ENCODE measurements at regions not wholly inside any gene's neighbourhood (a gene's known extent, or its start where the extent isn't known, plus 50 kb on each side); places are given as distances from the start of the nearest gene placed in this dataset.
"Not testable (repeated sequence)": the region's sequence is repeated elsewhere in the genome, so short reads cannot be mapped to it uniquely, and the experiment has no call there.

DNA sequence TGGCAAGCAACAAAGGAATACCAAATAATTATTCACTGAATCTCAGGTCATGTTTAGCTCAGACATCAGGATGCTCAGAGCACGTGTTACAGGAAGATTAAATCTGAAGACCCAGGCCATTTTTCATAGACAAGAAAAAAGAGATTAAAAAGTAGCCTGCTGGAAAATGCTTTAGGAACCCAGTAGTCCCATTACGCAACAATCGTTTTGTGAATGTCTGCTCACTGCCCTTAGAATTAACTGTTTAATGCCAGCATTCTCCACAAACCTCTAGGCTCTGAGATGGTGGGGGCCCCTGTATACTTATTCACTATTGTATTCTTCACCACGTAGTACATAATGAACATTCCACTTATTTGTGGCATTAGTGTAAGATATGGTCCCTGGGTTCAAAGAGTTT, 154.6 kb upstream of the NYAP2 start:
- DNase-seq (ENCODE audit: low read depth) = no peak

DNA sequence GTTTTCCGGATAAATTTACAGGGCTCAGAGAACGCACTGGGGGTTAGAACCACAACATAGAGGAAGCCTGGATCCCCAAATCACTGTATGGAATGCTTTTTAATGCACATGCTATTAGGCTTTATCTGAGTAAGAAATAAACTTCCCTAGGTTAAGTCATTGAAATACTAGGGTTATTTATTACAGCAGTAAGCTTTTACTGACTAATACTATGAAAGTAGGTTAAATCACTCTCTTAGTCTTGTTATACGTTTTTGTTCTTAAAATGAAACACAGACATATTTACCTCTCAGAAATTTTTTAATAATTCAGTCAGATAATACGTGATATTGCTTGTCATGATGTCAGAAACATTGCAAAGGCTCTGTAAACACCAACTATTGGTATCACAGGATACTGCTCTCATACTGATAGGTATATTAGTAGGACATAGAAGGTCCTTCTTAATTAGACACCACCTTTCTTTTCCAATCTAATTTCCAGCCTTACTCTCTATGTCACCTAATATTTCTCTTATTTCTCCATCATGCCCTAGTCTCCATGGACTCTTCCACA, 162.7 kb upstream of the NYAP2 start:
- no peak for DNase-seq (ENCODE audit: low read depth)

DNA sequence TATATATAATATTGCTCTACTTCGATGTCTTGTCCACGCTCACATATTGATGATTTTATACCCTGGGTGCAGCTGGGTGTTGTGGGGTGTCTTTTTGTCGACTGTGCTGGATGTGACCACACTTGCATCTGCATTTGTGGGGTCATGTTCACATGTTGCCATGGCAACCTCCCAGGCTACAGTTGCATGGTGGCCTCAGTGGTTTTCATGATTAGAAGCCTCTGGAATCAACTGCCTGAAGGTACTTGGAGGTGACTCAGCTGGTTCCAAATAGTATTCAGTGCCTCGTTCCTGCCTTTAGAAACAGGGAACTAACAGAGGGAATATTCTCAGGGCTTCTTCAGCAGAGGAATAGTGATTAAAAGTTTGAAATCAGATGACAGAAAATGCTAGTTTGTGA, 166.3 kb upstream of the NYAP2 start:
- peak; percentile 6 for DNase-seq (ENCODE audit: low read depth)

DNA sequence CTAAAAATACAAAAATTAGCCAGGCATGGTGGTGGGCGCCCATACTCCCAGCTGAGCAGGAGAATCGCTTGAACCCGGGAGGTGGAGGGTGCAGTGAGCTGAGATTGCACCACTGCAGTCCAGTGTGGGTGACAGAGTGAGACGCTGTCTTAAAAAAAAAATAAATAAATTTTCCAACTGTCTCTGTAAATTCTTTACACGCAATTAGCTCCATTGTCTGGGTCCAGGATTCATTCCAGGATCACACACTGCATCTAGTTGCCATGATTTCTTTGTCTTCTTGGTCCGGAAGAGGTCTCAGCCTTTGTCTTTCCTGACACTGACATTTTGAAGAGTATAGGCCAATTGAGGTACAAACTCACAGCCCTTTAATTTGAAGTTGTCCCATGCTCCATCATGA, 167.6 kb upstream of the NYAP2 start:
- DNase-seq (ENCODE audit: low read depth) = no peak

DNA sequence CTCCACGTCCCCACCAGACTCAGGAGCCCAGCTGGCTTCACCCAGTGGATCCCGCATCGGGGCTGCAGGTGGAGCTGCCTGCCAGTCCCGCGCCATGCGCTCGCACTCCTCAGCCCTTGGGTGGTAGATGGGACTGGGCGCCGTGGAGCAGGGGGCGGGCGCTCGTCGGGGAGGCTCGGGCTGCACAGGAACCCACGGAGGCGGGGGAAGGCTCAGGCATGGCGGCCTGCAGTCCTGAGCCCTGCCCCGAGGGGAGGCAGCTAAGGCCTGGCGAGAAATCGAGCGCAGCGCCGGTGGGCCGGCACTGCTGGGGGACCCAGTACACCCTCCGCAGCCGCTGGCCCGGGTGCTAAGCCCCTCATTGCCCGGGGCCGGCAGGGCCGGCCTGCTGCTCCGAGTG, 170.2 kb upstream of the NYAP2 start:
- not testable (repeated sequence) for DNase-seq (ENCODE audit: low read depth)

DNA sequence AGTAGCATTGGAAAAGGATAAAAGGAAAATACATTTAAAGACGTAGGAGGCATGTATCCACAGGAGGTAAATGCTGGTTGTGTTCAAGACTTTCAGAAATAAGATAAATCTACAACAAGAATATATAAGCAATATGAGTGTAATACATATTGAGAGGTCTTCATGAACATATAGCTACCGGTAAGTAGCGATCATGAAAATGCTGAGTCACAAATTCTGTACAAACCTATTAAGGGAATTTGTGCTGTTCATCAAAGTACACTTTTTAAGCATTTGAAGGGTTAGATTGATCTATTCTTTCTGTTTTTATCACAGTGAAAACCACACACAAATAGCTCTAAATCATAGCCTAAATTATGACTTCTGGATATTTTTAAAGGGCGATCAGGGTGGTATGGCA, 173.1 kb upstream of the NYAP2 start:
- no peak for DNase-seq (ENCODE audit: low read depth)

DNA sequence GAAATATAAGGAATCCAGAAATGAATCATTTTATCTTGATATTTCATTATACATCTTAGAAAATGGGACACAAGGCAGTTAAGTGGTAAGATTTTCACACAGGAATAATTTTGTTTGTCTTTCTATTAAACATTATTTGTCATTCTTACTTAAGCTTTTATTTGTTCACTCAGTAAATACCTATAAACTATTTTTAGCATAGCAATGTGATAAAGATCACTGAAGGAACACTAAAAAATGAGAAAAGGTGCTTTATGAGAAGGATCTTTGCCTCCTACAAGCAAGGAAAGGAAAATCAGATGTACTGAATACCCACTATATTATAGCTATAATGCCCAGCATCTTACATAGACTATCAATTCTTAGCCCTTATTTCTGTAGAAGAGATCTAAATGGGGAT, 176.2 kb upstream of the NYAP2 start:
- no peak for DNase-seq (ENCODE audit: low read depth)

DNA sequence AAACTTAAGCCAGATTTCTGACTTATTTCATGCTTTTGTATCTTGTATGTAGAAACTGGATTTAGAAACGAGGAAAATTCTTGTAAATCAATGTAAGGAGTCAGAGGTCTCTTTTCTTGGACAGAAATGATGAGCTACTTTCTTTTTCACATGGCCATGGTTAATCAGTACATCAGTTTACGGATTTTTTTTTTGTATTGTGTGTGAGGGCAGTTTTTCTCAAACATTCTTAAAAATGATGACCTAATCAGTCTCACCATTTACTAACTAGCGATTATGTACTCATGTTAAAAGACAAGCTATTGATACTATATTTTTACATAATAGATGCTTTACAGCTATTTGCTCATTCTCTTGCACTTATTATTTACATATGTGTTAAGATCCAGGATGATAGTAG, 165.2 kb upstream of the DOCK10 start:
- DNase-seq (ENCODE audit: low read depth) = no peak

DNA sequence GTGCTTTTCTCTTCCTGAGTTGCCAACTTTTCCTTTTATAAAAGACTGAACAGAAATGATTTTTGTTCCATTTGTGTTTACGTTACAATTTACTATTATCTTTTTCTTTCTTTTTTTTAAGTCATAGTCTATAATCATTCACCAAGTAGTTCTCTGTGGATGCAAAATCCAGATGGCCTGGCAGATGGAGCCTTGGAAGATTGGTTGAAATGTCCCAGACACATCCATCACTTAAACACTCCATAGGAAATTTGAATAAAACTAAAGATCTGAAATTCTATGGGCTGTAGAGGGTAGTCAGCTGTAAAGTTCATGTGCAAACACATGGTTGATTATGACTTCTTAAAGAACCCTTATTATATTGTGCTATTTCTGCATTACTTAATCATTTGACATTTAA, 164.8 kb upstream of the DOCK10 start:
- no peak for DNase-seq (ENCODE audit: low read depth)

DNA sequence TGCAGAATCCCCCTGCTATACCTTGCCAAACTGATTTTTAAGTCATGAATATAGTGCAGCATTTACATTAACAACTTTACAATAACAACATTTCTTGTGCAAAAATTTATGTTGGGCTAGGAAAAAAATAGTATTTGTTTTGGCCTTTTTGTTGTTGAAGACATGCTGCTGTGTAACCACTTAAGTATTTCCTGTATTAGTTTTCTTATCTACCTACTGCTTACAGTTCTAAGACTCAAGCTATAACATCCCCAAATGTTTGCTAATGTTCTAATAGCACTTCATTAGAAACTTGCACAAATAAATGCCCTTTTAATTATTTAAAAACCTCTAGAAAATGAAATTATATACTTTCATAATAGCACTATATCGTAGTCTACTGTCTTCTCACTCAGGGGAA, 154.3 kb upstream of the DOCK10 start:
- DNase-seq (ENCODE audit: low read depth) = no peak

DNA sequence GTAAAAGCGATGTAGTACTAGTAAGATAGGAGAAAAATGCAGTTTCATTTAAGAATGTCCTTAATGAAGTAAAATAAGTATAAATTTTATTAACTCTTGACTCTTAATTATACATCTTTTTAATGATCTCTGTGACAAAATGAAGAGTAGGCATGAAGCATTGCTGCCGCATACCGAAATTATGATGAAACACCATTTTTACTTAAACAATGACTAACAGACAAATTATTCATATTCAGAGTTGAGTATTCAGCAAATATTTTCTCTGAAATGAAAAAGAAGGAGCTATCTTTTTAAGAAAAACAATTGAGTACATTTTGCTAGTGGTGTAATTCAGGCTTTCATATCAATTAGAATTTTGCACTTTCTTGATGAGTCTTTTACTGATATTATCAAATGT, 150.6 kb upstream of the DOCK10 start:
- no peak for DNase-seq (ENCODE audit: low read depth)

DNA sequence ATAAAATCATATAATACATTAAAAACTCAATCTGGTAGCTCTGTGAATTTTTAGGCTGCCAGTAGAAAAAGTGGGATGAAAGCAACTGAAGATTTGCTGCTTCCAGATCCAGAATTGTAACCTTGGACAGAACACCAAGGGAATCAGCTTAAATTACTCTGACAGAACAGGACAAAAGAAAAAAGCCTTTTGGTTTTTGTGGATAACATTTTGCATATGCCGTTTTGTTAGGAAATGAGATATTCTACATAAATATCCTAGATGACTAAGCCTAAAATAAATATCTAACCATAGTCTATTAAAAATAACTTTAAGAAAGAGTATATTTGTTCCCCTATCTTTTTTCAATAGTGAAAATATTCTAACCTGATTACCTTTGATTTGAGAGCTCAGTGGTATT, 148.7 kb upstream of the DOCK10 start:
- DNase-seq (ENCODE audit: low read depth) = no peak

DNA sequence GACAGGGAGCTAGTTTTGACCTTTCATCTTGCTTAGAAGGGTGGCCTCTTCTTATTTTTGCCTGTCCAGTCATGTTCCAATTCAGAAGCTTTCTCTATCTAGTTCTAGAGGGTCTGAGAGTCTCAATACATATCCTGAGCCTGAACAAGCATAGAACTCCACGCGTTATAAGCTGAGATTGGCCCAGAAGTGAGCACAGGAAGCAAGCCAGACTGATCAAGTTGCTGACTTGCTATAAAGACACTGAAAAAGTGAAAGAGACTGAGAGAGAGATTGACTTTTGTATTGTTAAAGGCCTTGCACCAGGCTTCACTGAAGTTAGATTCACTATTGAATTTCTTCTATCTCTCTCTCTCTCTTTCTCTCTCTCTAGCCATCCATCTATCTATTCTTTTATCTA, 142.7 kb upstream of the DOCK10 start:
- DNase-seq (ENCODE audit: low read depth) = no peak

DNA sequence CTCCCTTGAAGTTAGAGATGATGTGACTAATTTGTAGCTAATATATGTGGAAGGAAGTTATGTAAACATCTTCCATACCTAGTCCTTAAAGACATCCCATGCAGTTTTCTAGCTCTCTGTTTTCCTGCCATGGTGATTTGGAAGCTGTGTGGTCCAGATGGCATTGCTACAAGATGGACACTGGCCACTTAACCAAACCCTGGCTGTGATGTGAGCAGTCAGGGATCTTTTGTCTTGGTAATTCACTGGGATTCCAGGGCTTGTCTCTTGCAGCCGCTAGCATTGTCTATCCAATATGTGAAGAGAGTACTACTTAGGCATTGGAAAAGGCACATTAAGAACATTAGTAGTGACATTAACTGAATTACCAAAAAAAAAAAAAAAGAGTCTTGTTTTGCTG, 139.9 kb upstream of the DOCK10 start:
- no peak for DNase-seq (ENCODE audit: low read depth)

DNA sequence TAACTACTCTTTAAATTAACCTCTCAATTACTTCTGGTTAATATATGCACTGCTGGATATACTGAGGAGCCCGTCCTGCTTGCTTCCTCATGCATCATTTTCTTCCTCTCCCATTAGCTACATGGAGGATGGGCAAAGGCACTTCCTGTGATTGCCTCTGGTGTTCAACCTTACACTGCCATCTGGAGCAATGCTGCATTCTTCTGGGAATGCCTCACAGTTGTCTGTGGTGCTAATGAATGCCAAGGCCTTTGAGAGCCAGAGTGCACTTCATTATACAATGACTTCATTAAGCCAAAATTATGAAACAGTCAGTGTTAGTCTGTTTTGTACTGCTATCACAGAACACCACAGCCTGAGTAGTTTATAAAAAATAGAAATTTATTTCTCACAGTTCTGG, 134.8 kb upstream of the DOCK10 start:
- DNase-seq (ENCODE audit: low read depth) = peak; percentile 80

DNA sequence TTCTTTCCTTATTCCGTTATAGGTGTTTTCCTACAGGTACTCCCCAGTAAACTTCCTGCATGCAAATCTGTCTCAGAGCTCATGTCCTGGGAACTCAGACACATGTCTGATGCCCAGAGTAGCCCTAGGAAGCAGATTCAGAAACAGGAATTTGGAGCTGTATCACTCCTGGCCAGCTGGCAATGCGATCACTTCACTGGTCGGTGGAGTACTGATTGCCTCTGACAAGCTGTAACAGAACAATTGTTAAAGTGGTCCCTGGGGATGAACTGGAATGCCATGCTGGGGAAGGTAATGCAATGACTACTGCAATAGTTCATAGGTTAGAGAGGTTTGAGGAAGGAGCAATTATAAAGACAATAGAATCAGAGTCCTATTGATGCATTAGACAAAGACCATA, 131.6 kb upstream of the DOCK10 start:
- no peak for DNase-seq (ENCODE audit: low read depth)

DNA sequence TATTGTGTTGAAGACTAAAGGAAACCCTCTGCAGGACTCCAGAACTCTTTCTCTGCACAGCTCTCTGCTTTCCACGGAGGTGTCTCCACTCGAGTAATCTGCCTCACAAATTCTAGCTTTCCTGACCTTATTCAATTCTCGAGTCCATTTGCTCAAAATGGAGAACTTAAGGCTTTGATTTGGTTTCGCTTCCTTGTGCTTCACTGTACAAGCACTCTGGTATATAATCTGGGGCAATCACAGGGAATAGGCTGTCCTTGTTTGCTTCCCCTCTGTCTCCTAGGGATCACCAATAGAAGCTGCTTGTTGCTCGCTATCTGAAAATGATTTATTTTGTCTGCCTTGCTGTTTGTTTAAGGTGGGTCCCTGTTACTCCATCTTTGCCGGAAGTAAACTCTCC, 129.1 kb upstream of the DOCK10 start:
- no peak for DNase-seq (ENCODE audit: low read depth)

DNA sequence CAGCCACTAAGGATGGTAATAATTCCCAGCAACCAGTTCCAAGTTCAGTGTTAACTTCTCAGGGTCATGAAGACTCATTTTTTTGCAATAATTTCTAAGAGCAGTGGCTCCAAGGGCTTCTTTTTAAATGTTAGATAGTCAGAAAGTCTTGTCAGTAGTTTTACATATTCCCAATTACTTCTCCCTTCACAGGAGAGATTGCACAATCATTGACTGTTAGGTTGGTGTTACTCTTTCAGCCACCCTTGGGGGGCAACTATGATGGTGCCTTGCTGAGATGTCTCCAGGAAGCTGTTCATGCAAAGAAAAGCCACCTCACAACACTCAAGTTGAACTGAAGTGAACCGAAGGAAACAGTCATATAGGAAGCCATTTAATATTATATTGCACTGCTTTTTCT, 127.9 kb upstream of the DOCK10 start:
- no peak for DNase-seq (ENCODE audit: low read depth)

DNA sequence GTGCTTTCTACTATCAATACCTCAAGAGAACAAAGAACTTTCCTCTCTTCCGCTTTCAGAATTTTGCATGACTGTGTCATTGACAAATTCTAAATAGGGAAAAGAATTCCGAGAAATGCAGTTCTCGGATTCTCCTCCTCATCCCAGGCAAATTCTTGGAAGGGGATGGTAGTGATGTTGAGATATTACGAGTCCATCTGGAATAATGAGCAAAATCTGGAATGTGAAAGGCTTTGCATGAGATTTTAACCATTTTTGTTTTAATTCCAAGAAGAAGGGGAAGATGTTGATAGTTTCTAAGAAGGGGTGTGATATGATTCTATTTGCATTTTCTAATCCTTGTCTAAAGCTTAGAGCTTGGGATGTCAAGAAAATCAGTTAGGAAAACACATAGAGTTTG, 127.1 kb upstream of the DOCK10 start:
- no peak for DNase-seq (ENCODE audit: low read depth)

DNA sequence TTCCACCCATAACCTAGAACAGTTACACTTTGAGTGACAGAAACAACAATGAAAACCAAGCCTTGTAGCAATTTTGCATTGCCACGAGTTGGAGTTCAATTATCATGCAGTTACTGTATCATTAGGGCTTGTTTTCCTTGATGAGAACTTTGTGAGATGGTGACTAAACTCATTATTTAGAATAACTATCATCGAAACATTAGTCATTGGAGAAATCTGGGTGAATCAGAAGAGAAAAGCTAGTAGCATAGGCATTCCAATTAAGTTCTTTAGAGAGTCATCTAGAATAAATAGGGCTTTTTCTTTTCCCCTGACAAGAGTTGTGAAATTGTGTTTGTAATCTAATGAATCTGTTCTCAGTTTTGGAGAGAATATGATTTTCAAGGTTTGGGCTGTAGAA, 122.8 kb upstream of the DOCK10 start:
- peak; percentile 61 for DNase-seq (ENCODE audit: low read depth)

DNA sequence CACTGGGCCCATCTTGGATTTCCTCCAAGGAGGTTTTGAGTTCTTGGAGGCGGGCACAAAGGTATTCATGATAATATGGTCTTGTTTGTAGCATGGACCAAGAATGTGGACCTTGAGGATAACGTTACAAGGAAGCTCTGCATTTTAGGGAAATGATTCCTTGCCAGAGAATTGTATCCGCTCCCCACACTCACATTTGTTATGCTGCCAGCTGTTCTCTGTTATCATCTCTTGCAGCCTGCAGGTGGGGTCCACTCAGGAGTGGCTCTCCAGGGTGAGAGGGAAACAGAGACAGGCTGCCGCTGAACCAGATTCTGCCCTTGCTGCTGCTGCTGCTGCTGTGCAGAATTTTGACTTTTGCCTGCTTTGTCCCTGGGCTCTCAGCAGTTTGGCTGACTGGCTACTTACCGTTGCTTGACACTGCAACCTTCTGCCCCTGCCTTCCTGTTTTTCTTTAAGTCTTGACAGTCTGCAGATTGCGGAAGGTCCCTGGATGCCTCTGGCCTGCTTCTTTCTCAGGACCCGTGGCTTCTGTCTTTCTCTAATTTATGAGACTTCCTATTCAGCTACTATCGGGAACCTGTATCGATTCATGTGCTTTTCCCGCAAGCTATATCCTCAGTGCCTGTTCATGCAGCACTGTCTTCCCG, 122.3 kb upstream of the DOCK10 start:
- no peak for DNase-seq (ENCODE audit: low read depth)

DNA sequence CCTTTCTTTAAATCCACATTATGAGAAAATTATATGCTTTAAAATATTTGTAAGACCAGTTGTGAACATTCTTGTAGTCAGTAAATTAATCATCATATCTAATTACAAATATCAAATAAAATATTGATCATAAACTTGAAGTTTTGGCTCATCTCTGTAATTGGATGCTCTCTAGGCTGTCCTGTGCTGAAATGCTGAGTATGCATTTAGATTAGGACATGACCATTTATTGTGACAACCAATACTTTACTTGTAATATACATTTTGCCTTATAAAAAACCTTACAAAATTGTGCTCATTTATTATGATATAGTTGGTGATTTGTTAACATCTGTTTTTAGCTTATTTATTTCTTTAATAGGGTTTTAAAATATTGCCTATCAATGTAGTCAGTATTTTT, 116.1 kb upstream of the DOCK10 start:
- DNase-seq (ENCODE audit: low read depth) = no peak

DNA sequence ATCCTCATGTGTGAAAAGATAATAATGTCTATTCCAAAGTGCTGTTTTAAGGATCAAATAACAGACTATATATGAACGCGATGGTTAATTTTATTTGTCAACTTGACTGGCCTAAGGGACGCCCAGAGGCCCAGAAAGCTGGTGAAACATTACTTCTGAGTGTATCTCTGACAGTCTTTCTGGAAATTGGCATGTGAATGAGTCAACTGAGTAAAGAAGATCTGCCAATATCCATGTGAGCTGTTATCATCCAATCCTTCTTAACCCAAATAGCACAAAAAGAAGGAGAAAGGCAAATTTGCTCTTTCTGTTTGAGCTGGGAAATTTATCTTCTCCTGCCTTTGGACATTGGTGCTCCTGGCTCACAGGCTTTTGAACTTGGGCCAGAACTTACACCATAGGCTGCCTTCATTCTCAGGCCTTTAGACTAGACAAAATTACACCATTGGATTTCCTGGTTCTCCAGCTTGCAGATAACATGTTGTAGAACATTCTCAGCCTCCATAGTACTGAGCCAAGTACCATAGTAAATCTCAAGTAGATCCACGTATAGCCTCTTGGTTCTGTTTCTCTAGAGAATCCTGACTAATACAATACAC, 114.7 kb upstream of the DOCK10 start:
- no peak for DNase-seq (ENCODE audit: low read depth)

DNA sequence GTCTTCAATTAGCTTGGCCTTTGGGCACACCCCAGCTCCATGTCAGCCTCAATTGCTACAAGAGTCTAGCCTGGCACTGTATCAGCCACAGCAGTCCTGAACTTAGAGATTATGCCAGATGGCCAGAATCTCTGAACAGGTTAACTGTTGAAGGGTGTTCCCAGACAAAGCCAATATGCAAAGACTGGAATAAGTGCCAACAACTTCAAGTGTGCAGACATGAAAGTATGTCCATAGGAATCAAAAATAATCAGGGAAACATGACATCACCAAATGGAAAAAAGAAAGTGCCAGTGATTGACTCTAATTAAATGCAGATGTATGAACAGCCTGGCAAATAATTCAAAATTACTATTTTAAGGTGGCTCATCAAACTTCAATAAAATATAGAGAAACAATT, 98.5 kb upstream of the DOCK10 start:
- no peak for DNase-seq (ENCODE audit: low read depth)
